ENCODE measurements at regions not wholly inside any gene's neighbourhood (a gene's known extent, or its start where the extent isn't known, plus 50 kb on each side); places are given as distances from the start of the nearest gene placed in this dataset.

DNA sequence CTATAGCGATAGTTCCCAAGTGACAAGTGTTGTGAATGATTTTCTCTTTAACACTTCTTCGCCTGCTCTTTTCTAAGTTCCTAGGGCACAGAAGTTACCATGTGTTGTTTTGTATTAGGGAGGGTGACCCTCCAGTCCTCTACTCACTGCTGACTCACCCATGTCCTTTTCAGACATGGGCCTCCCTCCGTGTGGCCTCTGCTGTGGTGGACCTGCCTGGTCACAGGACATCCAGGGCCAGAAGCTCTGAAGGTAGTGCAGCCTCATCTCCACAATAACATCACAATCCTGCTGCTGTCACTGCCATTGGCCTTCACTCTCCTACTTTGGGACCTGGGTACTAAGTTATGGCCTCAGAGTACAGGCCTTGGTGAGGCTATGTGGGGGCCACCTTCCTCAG lies 87.1 kb upstream of the TNFAIP3 start:
- no peaks in the 10 kb centered on the region for H3K4me1 ChIP-seq (ENCODE audit: control insufficient read depth in 4 of 4, insufficient read depth in 4 of 4, low read length in 3 of 4)
- no peak overlapping the region for H3K27ac ChIP-seq (ENCODE audit: low read depth in 1 of 2, low read length in 2 of 2)
- no peak for DNase-seq (ENCODE audit: low spot score)
- 92% methylated on average over 3 of the region's 3 CpGs for WGBS
- H3K4me3 ChIP-seq (ENCODE audit: low read depth in 1 of 3, low read length in 3 of 3): no peak overlapping the region
- H3K9me3 ChIP-seq (ENCODE audit: control insufficient read depth in 4 of 4, low read length in 3 of 4): no peaks in the 10 kb centered on the region
- no peak overlapping the region for H3K9ac ChIP-seq (ENCODE audit: low read depth in 1 of 2, low read length in 2 of 2)
- no peaks in the 10 kb centered on the region for H3K36me3 ChIP-seq (ENCODE audit: control insufficient read depth in 4 of 4, insufficient read depth in 3 of 4, low read depth in 1 of 4, low read length in 3 of 4)
- TF ChIP-seq NR2F2 (IDR thresholded peaks at IDR 0.05) (no peak), FOXA2 (IDR thresholded peaks at IDR 0.05) (no peak), SP1 (IDR thresholded peaks at IDR 0.05) (no peak), FOXA1 (IDR thresholded peaks at IDR 0.05) (no peak), JUND (IDR thresholded peaks at IDR 0.05) (no peak), YY1 (IDR thresholded peaks at IDR 0.05) (no peak), HNF4G (IDR thresholded peaks at IDR 0.05) (no peak), RAD21 (IDR thresholded peaks at IDR 0.05) (no peak), RXRA (IDR thresholded peaks at IDR 0.05) (no peak), TAF1 (conservative IDR thresholded peaks at IDR 0.05) (no peak), HNF4A (conservative IDR thresholded peaks at IDR 0.05) (no peak), GABPA (IDR thresholded peaks at IDR 0.05 in 1 of 2, conservative IDR thresholded peaks at IDR 0.05 in 1 of 2) (no peak), EGR1 (IDR thresholded peaks at IDR 0.05; ENCODE audit: low read depth in 2 of 2) (no peak)
- TF ChIP-seq, protein P1, sequence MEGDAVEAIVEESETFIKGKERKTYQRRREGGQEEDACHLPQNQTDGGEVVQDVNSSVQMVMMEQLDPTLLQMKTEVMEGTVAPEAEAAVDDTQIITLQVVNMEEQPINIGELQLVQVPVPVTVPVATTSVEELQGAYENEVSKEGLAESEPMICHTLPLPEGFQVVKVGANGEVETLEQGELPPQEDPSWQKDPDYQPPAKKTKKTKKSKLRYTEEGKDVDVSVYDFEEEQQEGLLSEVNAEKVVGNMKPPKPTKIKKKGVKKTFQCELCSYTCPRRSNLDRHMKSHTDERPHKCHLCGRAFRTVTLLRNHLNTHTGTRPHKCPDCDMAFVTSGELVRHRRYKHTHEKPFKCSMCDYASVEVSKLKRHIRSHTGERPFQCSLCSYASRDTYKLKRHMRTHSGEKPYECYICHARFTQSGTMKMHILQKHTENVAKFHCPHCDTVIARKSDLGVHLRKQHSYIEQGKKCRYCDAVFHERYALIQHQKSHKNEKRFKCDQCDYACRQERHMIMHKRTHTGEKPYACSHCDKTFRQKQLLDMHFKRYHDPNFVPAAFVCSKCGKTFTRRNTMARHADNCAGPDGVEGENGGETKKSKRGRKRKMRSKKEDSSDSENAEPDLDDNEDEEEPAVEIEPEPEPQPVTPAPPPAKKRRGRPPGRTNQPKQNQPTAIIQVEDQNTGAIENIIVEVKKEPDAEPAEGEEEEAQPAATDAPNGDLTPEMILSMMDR (IDR thresholded peaks at IDR 0.05; ENCODE audit: low read depth, low read length, missing input control): no peak
- TF ChIP-seq, protein P2, sequence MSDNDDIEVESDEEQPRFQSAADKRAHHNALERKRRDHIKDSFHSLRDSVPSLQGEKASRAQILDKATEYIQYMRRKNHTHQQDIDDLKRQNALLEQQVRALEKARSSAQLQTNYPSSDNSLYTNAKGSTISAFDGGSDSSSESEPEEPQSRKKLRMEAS (IDR thresholded peaks at IDR 0.05): no peak
- TF ChIP-seq, protein P3, sequence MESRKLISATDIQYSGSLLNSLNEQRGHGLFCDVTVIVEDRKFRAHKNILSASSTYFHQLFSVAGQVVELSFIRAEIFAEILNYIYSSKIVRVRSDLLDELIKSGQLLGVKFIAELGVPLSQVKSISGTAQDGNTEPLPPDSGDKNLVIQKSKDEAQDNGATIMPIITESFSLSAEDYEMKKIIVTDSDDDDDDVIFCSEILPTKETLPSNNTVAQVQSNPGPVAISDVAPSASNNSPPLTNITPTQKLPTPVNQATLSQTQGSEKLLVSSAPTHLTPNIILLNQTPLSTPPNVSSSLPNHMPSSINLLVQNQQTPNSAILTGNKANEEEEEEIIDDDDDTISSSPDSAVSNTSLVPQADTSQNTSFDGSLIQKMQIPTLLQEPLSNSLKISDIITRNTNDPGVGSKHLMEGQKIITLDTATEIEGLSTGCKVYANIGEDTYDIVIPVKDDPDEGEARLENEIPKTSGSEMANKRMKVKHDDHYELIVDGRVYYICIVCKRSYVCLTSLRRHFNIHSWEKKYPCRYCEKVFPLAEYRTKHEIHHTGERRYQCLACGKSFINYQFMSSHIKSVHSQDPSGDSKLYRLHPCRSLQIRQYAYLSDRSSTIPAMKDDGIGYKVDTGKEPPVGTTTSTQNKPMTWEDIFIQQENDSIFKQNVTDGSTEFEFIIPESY (IDR thresholded peaks at IDR 0.05): no peak
- no peaks in the 10 kb centered on the region for H3K27me3 ChIP-seq (ENCODE audit: control insufficient read depth in 4 of 4, insufficient read depth in 4 of 4, low read length in 3 of 4)

DNA sequence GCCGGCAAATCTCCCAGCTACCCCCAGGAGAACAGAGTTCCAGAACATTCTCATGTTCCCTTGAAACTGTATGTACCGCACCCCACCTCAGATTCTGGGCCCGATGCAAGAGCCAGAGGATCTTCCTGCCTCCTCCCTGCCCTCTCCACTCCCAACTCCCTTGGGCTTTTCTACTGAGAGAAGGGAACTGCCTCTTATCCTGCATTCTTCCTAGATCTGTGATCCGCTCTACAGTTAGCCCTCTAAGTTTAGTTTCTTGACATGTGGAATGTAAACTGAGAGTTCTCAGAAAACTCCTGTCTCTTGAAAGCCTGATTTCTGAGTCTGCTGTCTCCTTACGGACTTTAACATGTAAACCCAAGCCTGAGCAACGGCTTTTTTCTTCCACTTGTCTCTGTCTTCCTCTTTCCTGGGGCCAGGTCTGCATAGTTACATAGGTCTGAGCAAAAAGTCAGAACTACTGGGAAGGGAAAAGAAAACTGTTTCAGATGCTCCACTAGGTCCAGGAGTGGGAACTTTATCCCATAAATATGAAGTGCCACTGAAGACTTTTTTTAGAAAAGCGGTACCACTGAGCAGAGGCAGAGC lies 86.5 kb upstream of the TNFAIP3 start:
- Histone ChIP-seq H3K27me3 (ENCODE audit: control insufficient read depth in 4 of 4, insufficient read depth in 4 of 4, low read length in 3 of 4) (no peaks in the 10 kb centered on the region), H3K4me1 (ENCODE audit: control insufficient read depth in 4 of 4, insufficient read depth in 4 of 4, low read length in 3 of 4) (no peaks in the 10 kb centered on the region), H3K9ac (ENCODE audit: low read depth in 1 of 2, low read length in 2 of 2) (no peak overlapping the region), H3K27ac (ENCODE audit: low read depth in 1 of 2, low read length in 2 of 2) (no peak overlapping the region), H3K4me3 (ENCODE audit: low read depth in 1 of 3, low read length in 3 of 3) (no peak overlapping the region), H3K9me3 (ENCODE audit: control insufficient read depth in 4 of 4, low read length in 3 of 4) (no peaks in the 10 kb centered on the region), H3K36me3 (ENCODE audit: control insufficient read depth in 4 of 4, insufficient read depth in 3 of 4, low read depth in 1 of 4, low read length in 3 of 4) (no peaks in the 10 kb centered on the region)
- 86% methylated on average over 7 of the region's 7 CpGs for WGBS
- TF ChIP-seq HNF4A (conservative IDR thresholded peaks at IDR 0.05) (no peak), JUND (IDR thresholded peaks at IDR 0.05) (no peak), FOXA2 (IDR thresholded peaks at IDR 0.05) (no peak), RAD21 (IDR thresholded peaks at IDR 0.05) (no peak), HNF4G (IDR thresholded peaks at IDR 0.05) (no peak), NR2F2 (IDR thresholded peaks at IDR 0.05) (no peak), TAF1 (conservative IDR thresholded peaks at IDR 0.05) (no peak), SP1 (IDR thresholded peaks at IDR 0.05) (no peak), FOXA1 (IDR thresholded peaks at IDR 0.05) (no peak), RXRA (IDR thresholded peaks at IDR 0.05) (no peak), YY1 (IDR thresholded peaks at IDR 0.05) (no peak), EGR1 (IDR thresholded peaks at IDR 0.05; ENCODE audit: low read depth in 2 of 2) (no peak), GABPA (IDR thresholded peaks at IDR 0.05 in 1 of 2, conservative IDR thresholded peaks at IDR 0.05 in 1 of 2) (no peak)
- TF ChIP-seq, protein P2 (IDR thresholded peaks at IDR 0.05): no peak
- TF ChIP-seq, protein P4, sequence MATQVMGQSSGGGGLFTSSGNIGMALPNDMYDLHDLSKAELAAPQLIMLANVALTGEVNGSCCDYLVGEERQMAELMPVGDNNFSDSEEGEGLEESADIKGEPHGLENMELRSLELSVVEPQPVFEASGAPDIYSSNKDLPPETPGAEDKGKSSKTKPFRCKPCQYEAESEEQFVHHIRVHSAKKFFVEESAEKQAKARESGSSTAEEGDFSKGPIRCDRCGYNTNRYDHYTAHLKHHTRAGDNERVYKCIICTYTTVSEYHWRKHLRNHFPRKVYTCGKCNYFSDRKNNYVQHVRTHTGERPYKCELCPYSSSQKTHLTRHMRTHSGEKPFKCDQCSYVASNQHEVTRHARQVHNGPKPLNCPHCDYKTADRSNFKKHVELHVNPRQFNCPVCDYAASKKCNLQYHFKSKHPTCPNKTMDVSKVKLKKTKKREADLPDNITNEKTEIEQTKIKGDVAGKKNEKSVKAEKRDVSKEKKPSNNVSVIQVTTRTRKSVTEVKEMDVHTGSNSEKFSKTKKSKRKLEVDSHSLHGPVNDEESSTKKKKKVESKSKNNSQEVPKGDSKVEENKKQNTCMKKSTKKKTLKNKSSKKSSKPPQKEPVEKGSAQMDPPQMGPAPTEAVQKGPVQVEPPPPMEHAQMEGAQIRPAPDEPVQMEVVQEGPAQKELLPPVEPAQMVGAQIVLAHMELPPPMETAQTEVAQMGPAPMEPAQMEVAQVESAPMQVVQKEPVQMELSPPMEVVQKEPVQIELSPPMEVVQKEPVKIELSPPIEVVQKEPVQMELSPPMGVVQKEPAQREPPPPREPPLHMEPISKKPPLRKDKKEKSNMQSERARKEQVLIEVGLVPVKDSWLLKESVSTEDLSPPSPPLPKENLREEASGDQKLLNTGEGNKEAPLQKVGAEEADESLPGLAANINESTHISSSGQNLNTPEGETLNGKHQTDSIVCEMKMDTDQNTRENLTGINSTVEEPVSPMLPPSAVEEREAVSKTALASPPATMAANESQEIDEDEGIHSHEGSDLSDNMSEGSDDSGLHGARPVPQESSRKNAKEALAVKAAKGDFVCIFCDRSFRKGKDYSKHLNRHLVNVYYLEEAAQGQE (IDR thresholded peaks at IDR 0.05): no peak
- DNase-seq (ENCODE audit: low spot score): no peak
